Mesenchymal stem cell (in vitro differentiated cells and primary cell): ENCODE measurements at regions not wholly inside any gene's neighbourhood (a gene's known extent, or its start where the extent isn't known, plus 50 kb on each side); places are given as distances from the start of the nearest gene placed in this dataset.
A peak's percentile ranks its signal among the peaks of the same experiment; 100 is the strongest.

Source experiments
- DNase-seq: peaks from one replicate; pipeline ENCODE4 v3.0.0-alpha.2; 2013
- H2AFZ ChIP-seq: one replicate; pipeline ENCODE4 v1.6.1; 2013; ENCODE audit warnings: low read depth, mild to moderate bottlenecking, control low read depth, inconsistent platforms, low read length, moderate library complexity
- H2AK5ac ChIP-seq: 2 replicates; pipeline ENCODE4 v1.6.1; 2013; ENCODE audit warnings: low read length, moderate library complexity, mild to moderate bottlenecking, inconsistent platforms; ENCODE audit not compliant: severe bottlenecking
- H2BK120ac ChIP-seq: one replicate; pipeline ENCODE4 v1.6.1; 2013; ENCODE audit warnings: low read depth, mild to moderate bottlenecking, inconsistent platforms, low read length, moderate library complexity
- H2BK12ac ChIP-seq, 2 experiments: one replicate each; pipeline ENCODE4 v1.6.1; 2013; ENCODE audit warnings: inconsistent platforms in 2 of 2, low read length in 2 of 2, mild to moderate bottlenecking in 2 of 2, moderate library complexity in 2 of 2, control low read depth in 1 of 2
- H2BK15ac ChIP-seq: one replicate; pipeline ENCODE4 v1.6.1; 2013; ENCODE audit warnings: mild to moderate bottlenecking, low read depth, inconsistent platforms; ENCODE audit not compliant: poor library complexity, severe bottlenecking
- H2BK5ac ChIP-seq: 2 replicates; pipeline ENCODE4 v1.6.1; 2013; ENCODE audit warnings: low read depth, mild to moderate bottlenecking, low read length, control low read depth, inconsistent platforms; ENCODE audit not compliant: poor library complexity, severe bottlenecking
- H3K14ac ChIP-seq, 2 experiments: one replicate each; pipeline ENCODE4 v1.6.1; 2013; ENCODE audit warnings: inconsistent platforms in 2 of 2, low read length in 2 of 2, control low read depth in 1 of 2, mild to moderate bottlenecking in 1 of 2, moderate library complexity in 1 of 2
- H3K18ac ChIP-seq, 2 experiments: one replicate each; pipeline ENCODE4 v1.6.1; 2013; ENCODE audit warnings: inconsistent platforms in 2 of 2, low read length in 2 of 2, control low read depth in 1 of 2, low read depth in 1 of 2, mild to moderate bottlenecking in 1 of 2
- H3K23ac ChIP-seq, 2 experiments: one replicate each; pipeline ENCODE4 v1.6.1; 2013; ENCODE audit warnings: inconsistent platforms in 2 of 2, low read length in 2 of 2, mild to moderate bottlenecking in 2 of 2, moderate library complexity in 2 of 2, control low read depth in 1 of 2
- H3K27ac ChIP-seq: 2 replicates; pipeline ENCODE4 v1.5.1; 2013; ENCODE audit warnings: mild to moderate bottlenecking, moderate library complexity, low read length, control low read depth, inconsistent platforms; ENCODE audit not compliant: poor library complexity, severe bottlenecking
- H3K27me3 ChIP-seq, 2 experiments: 2 replicates each; pipeline versions ENCODE4 v1.6.1 to v1.7.0; 2013; ENCODE audit warnings: low read length in 2 of 2, mild to moderate bottlenecking in 2 of 2, moderate library complexity in 2 of 2, control low read depth in 1 of 2, inconsistent platforms in 1 of 2; ENCODE audit not compliant: control insufficient read depth in 1 of 2, insufficient read depth in 1 of 2
- H3K36me3 ChIP-seq, 2 experiments: 2 replicates each; pipeline versions ENCODE4 v1.6.1 to v1.7.0; 2013; ENCODE audit warnings: low read length in 2 of 2, control low read depth in 1 of 2, inconsistent platforms in 1 of 2, low read depth in 1 of 2, mild to moderate bottlenecking in 1 of 2; ENCODE audit not compliant: insufficient read depth in 2 of 2, control insufficient read depth in 1 of 2
- H3K4ac ChIP-seq, 2 experiments: one replicate each; pipeline ENCODE4 v1.6.1; 2013; ENCODE audit warnings: inconsistent platforms in 2 of 2, low read length in 2 of 2, mild to moderate bottlenecking in 2 of 2, moderate library complexity in 2 of 2, control low read depth in 1 of 2, low read depth in 1 of 2
- H3K4me1 ChIP-seq: 2 replicates; pipeline ENCODE4 v1.6.1; 2013; ENCODE audit warnings: low read depth, low read length, control low read depth; ENCODE audit not compliant: control insufficient read depth, insufficient read depth
- H3K4me2 ChIP-seq: 2 replicates; pipeline ENCODE4 v1.6.1; 2013; ENCODE audit warnings: low read length, mild to moderate bottlenecking, inconsistent platforms; ENCODE audit not compliant: poor library complexity, severe bottlenecking
- H3K4me3 ChIP-seq, 2 experiments: 2 replicates each; pipeline versions ENCODE4 v1.5.1 to v1.7.0; 2013; ENCODE audit warnings: low read length in 2 of 2, mild to moderate bottlenecking in 2 of 2, control low read depth in 1 of 2, low read depth in 1 of 2; ENCODE audit not compliant: insufficient read depth in 1 of 2
- H3K79me1 ChIP-seq: replicated peaks from 2 replicates; pipeline ENCODE4 v1.6.1; 2013; ENCODE audit warnings: mild to moderate bottlenecking, control low read depth, low read length, inconsistent platforms; ENCODE audit not compliant: poor library complexity, severe bottlenecking
- H3K9ac ChIP-seq: 2 replicates; pipeline ENCODE4 v1.7.0; 2013; ENCODE audit warnings: mild to moderate bottlenecking, low read length, moderate library complexity
- H3K9me3 ChIP-seq: 2 replicates; pipeline ENCODE4 v1.7.0; 2013; ENCODE audit warnings: mild to moderate bottlenecking, low read length; ENCODE audit not compliant: control insufficient read depth
- H4K8ac ChIP-seq: one replicate; pipeline ENCODE4 v1.6.1; 2013; ENCODE audit warnings: inconsistent platforms, mild to moderate bottlenecking, low read length, moderate library complexity
- H4K91ac ChIP-seq: one replicate; pipeline ENCODE4 v1.6.1; 2013; ENCODE audit warnings: mild to moderate bottlenecking, low read length, inconsistent platforms
- WGBS: methylation state at CpG from one replicate; pipeline ENCODE4 v1.1.7; 2013; ENCODE audit warnings: mixed read lengths; 5-methylcytosine and 5-hydroxymethylcytosine counted together

DNA sequence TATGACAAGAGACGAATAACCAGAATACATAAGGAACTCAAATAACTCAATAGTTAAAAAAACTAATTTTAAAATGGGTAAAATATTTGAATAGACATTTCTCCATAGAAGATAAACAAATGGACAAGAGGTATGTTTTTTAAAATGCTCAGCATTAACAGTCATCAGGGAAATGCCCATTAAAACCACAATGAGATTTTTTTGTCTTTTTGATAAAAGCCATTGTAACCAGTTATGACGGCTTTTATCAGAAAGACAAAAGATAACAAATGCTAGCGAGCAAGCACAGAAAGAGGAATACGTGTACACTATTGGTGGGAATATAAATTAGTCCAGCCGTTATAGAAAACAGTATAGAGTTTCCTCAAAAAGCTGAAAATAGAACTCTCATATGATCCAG lies 388.2 kb upstream of the INTU start:
- Histone ChIP-seq H3K36me3 (no peaks in the 10 kb centered on the region), H3K4me1 (no peaks in the 10 kb centered on the region), H3K14ac (no peak overlapping the region), H2BK15ac (no peak overlapping the region), H4K8ac (no peak overlapping the region), H3K27ac (no peak overlapping the region), H2AK5ac (no peak overlapping the region), H3K4me3 (no peak overlapping the region), H3K23ac (no peak overlapping the region), H2BK12ac (no peak overlapping the region), H4K91ac (no peak overlapping the region), H3K9me3 (no peaks in the 10 kb centered on the region), H3K9ac (no peak overlapping the region), H3K18ac (no peak overlapping the region), H3K4ac (no peak overlapping the region), H3K27me3 (no peaks in the 10 kb centered on the region), H2BK5ac (no peak overlapping the region), H2BK120ac (no peak overlapping the region), H3K79me1 (no peaks in the 10 kb centered on the region), H3K4me2 (no peak overlapping the region), H2AFZ (no peak overlapping the region)
- peak; percentile 16 for DNase-seq
- WGBS: 100% methylated on average over 1 of the region's 5 CpGs

DNA sequence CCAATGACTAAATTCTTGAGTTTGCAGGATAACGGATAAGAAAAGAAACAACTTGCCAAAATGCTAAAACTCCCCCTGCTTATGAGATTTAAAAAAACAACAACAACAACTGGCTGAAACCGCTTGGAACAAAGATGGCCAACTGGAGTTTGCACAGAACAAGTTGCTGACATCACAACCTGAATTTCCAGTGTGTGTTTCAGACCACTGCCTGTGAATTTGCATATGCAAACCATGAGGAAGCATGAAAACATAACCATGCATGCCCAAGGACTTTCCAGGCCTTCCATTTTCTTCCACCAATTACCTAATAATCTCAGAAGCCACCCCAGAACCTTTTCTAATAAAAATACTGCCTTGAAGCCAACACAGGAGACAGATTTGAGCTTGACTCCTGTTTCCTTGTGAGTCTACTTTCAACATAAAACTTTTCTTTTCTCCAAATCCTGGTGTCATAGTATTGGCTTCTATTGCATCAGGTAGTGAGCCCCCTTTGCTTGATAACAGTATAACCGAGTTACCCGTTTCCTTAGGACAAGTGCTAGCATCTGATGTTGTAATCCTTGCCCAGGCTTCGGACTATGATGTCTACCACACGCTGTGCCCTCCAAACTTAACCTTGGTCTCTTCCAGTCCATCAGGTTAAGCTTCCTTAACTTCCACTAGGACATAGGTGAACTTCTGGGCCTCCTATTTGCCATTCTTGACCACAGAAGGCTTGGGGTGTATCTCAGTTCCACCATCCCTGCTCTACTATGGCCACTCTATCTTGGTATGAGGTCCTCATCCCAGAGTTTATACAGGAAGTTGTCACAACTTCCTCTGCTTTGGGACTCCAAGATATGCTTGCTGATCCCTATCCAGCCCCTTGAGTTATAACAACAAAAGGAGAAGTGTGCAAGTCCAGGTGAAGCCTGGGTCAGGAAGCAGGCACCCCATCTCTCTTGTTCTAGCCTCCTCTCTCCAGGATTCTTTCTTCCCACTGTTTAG lies 385.5 kb upstream of the INTU start:
- no peaks in the 10 kb centered on the region for H3K79me1 ChIP-seq
- H2BK12ac ChIP-seq: no peak overlapping the region
- DNase-seq: no peak
- H2BK120ac ChIP-seq: no peak overlapping the region
- no peak overlapping the region for H3K4me2 ChIP-seq
- H2BK5ac ChIP-seq: no peak overlapping the region
- H3K36me3 ChIP-seq: no peaks in the 10 kb centered on the region
- WGBS: 96% methylated on average over 6 of the region's 6 CpGs
- H2AK5ac ChIP-seq: no peak overlapping the region
- H3K4me3 ChIP-seq: no peak overlapping the region
- H3K23ac ChIP-seq: no peak overlapping the region
- H2BK15ac ChIP-seq: no peak overlapping the region
- no peaks in the 10 kb centered on the region for H3K9me3 ChIP-seq
- H3K27ac ChIP-seq: no peak overlapping the region
- no peaks in the 10 kb centered on the region for H3K27me3 ChIP-seq
- H2AFZ ChIP-seq: no peak overlapping the region
- H3K4ac ChIP-seq: no peak overlapping the region
- H3K18ac ChIP-seq: peak overlapping the region in 1 of 2 experiments; percentile 22
- no peak overlapping the region for H3K9ac ChIP-seq
- H4K8ac ChIP-seq: no peak overlapping the region
- H3K4me1 ChIP-seq: no peaks in the 10 kb centered on the region
- H4K91ac ChIP-seq: peak overlapping the region; percentile 20
- no peak overlapping the region for H3K14ac ChIP-seq

DNA sequence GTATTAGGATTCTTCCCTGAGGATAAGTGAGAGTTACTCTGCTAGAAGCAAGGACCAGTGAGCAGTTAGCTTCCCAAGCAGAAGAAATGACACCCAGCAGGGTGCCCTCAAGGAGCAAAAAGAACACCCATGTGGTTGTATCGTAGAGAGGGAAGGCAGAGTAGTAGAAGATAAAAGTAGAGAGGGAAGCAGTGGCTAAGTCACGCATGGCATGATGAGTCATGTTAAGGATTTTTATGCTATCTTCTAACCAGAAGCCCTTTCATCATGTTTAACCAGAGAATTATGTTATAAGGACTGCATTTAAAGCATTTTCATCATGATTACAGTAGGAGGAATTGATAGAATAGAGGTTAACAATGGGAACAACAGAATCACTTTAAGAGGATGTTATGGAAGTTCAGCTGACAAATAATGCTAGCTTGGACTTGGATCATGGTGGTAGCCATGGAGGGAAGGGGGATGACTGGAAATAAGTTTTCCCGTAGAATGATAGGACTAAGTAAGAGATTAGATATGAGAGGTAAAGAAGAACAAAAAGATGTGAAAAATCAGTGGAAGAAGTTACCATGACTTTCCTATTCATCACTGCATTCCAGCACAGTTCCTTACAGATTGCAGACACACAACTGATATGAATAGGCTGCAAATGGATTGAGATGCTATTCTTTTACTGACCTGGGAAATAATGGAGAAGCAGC lies 383.5 kb upstream of the INTU start:
- Histone ChIP-seq H3K36me3 (no peaks in the 10 kb centered on the region), H4K91ac (no peak overlapping the region), H3K4me1 (no peaks in the 10 kb centered on the region), H3K9me3 (no peaks in the 10 kb centered on the region), H2BK5ac (no peak overlapping the region), H4K8ac (no peak overlapping the region), H3K79me1 (no peaks in the 10 kb centered on the region), H2AFZ (no peak overlapping the region), H2AK5ac (no peak overlapping the region), H3K23ac (no peak overlapping the region), H3K14ac (no peak overlapping the region), H3K9ac (no peak overlapping the region), H2BK15ac (no peak overlapping the region), H2BK12ac (no peak overlapping the region), H2BK120ac (no peak overlapping the region), H3K27ac (no peak overlapping the region), H3K27me3 (no peaks in the 10 kb centered on the region), H3K4me2 (no peak overlapping the region), H3K4ac (no peak overlapping the region), H3K18ac (peak overlapping the region in 1 of 2 experiments; percentile 37), H3K4me3 (no peak overlapping the region)
- 48% methylated on average over 2 of the region's 3 CpGs for WGBS
- DNase-seq: peak; percentile 73

GRCh38 chr4:127249767-127250108 lies 383.0 kb upstream of the INTU start:
- no peaks in the 10 kb centered on the region for H3K9me3 ChIP-seq
- no peak overlapping the region for H3K23ac ChIP-seq
- H3K4me2 ChIP-seq: no peak overlapping the region
- no peaks in the 10 kb centered on the region for H3K36me3 ChIP-seq
- no peak overlapping the region for H3K4ac ChIP-seq
- DNase-seq: no peak
- no peak overlapping the region for H2BK5ac ChIP-seq
- no peak overlapping the region for H3K27ac ChIP-seq
- no peak overlapping the region for H4K8ac ChIP-seq
- no peak overlapping the region for H3K14ac ChIP-seq
- H2AK5ac ChIP-seq: no peak overlapping the region
- no peak overlapping the region for H3K9ac ChIP-seq
- no peak overlapping the region for H3K4me3 ChIP-seq
- no peak overlapping the region for H2AFZ ChIP-seq
- no peak overlapping the region for H2BK12ac ChIP-seq
- no peak overlapping the region for H4K91ac ChIP-seq
- no peaks in the 10 kb centered on the region for H3K27me3 ChIP-seq
- no peak overlapping the region for H3K18ac ChIP-seq
- H3K4me1 ChIP-seq: no peaks in the 10 kb centered on the region
- 100% methylated on average over 1 of the region's 3 CpGs for WGBS
- no peak overlapping the region for H2BK120ac ChIP-seq
- H3K79me1 ChIP-seq: no peaks in the 10 kb centered on the region
- no peak overlapping the region for H2BK15ac ChIP-seq
